Spleen (tissue), 11 donors: ENCODE measurements at regions not wholly inside any gene's neighbourhood (a gene's known extent, or its start where the extent isn't known, plus 50 kb on each side); places are given as distances from the start of the nearest gene placed in this dataset.

Source experiments
- DNase-seq: peaks from one replicate; pipeline ENCODE4 v3.0.0-alpha.2; 2020
- H3K27ac ChIP-seq, 8 donors: fragments of 200-600 bp; sonication (generic) in 7 of 8; 1 replicate in 4 of 8; 2 replicates in 4 of 8; pipeline versions ENCODE4 v1.5.0 to v1.8.0; 2016 to 2021; ENCODE audit warnings: inconsistent platforms in 4 of 8, mild to moderate bottlenecking in 4 of 8, moderate library complexity in 1 of 8
- H3K27me3 ChIP-seq, 7 donors: fragments of 200-600 bp; sonication (generic) in 6 of 7; replicated peaks in 1 of 7; 1 replicate in 4 of 7; 2 replicates in 3 of 7; pipeline versions ENCODE4 v1.5.0 to v1.8.0; 2016 to 2021; ENCODE audit warnings: inconsistent platforms in 3 of 7, mild to moderate bottlenecking in 1 of 7
- H3K36me3 ChIP-seq, 6 donors: fragments of 200-600 bp; sonication (generic) in 5 of 6; 1 replicate in 4 of 6; 2 replicates in 2 of 6; pipeline versions ENCODE4 v1.5.0 to v1.8.0; 2016 to 2021; ENCODE audit warnings: inconsistent platforms in 2 of 6
- H3K4me1 ChIP-seq, 6 donors: fragments of 200-600 bp; sonication (generic) in 5 of 6; 1 replicate in 3 of 6; 2 replicates in 3 of 6; pipeline versions ENCODE4 v1.5.0 to v1.8.0; 2016 to 2021; ENCODE audit warnings: inconsistent platforms in 3 of 6
- H3K4me3 ChIP-seq, 8 donors: fragments of 200-600 bp; sonication (generic) in 7 of 8; 1 replicate in 4 of 8; 2 replicates in 4 of 8; pipeline versions ENCODE4 v1.5.0 to v1.8.0; 2016 to 2021; ENCODE audit warnings: inconsistent platforms in 4 of 8, mild to moderate bottlenecking in 4 of 8, moderate library complexity in 2 of 8
- H3K9me3 ChIP-seq, 8 donors: fragments of 200-600 bp; sonication (generic) in 7 of 8; 1 replicate in 4 of 8; 2 replicates in 4 of 8; pipeline versions ENCODE4 v1.5.0 to v1.8.0; 2016 to 2021; ENCODE audit warnings: inconsistent platforms in 4 of 8
- POLR2A ChIP-seq, 3 donors: fragments of 450-650 bp; IDR thresholded peaks; one replicate each; pipeline ENCODE4 v1.5.1; 2017; ENCODE audit warnings: antibody characterized with exemption in 3 of 3, mild to moderate bottlenecking in 1 of 3
- POLR2AphosphoS5 ChIP-seq, 3 donors: sonication (generic); formaldehyde crosslinking; IDR thresholded peaks; one replicate each; pipeline ENCODE4 v1.5.1; 2017; ENCODE audit warnings: antibody characterized with exemption in 3 of 3
- WGBS, 5 donors: extraction: QIAGEN DNeasy Blood & Tissue Kit in 3 of 5; methylation state at CpG; one replicate each; pipeline versions ENCODE4 v1.1.5 to v1.1.7; 2013 to 2018; 5-methylcytosine and 5-hydroxymethylcytosine counted together
- intact Hi-C: fragments of 100-400 bp; cut with DNase I; formaldehyde crosslinking; loops from one replicate; pipeline ENCODE4 v1.15.0; 2023; ENCODE audit warnings: low total_unique reads
- TF ChIP-seq, protein P1 (sequence below), 11 experiments: fragments of 200-600 bp in 7 of 11; fragments of 450-650 bp in 4 of 11; sonication (generic) in 4 of 11; IDR thresholded peaks in 8 of 11; conservative IDR thresholded peaks in 3 of 11; 1 replicate in 7 of 11; 2 replicates in 4 of 11; pipeline versions ENCODE4 v1.4.0 to v1.8.0; 2016 to 2021; ENCODE audit warnings: antibody characterized with exemption in 11 of 11, inconsistent platforms in 4 of 11, mild to moderate bottlenecking in 1 of 11
- donor health status: healthy with polysubstance abuse.
- donor health status: DM: no; HTN: no; CAD: no; lungs with moderate emphysema.
- donor health status: DM: no; HTN: no; CAD: no.
- donor health status: Bipolar disorder and iron deficiency.
- donor health status: healthy.
- donor health status: DM: no; HTN: no; CAD: no.
- donor health status: DM: yes; HTN: yes; CAD: no.

DNA sequence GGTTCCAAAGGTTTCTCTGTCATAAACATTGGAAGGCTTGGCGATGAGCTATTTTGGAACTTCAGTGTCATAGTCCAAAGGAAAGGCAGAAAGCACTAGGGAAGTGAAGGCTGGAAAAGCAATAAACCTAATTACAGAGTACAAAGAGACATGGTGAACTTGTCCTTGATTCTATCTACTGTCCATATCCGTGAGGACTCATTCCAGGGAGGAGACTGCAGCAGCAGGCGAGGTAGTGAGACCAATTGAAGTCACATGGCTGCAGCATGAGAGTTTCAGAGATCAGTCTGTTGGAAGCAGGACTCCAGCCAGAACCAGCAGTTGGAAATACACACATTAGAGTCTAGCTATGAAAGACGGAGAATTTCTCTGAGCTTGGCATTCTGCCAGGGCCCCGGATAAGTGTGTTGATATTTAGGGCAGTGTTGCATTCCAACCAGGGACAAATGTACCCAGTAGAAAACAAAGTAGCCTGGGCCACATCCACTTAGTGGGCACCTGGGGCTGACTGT, 54.1 kb upstream of the ARHGAP42 start:
- no peaks in the 10 kb centered on the region for H3K36me3 ChIP-seq
- TF ChIP-seq POLR2AphosphoS5 (IDR thresholded peaks at IDR 0.05) = peak in 1 of 3 donors; percentile 16
- TF ChIP-seq, protein P1, sequence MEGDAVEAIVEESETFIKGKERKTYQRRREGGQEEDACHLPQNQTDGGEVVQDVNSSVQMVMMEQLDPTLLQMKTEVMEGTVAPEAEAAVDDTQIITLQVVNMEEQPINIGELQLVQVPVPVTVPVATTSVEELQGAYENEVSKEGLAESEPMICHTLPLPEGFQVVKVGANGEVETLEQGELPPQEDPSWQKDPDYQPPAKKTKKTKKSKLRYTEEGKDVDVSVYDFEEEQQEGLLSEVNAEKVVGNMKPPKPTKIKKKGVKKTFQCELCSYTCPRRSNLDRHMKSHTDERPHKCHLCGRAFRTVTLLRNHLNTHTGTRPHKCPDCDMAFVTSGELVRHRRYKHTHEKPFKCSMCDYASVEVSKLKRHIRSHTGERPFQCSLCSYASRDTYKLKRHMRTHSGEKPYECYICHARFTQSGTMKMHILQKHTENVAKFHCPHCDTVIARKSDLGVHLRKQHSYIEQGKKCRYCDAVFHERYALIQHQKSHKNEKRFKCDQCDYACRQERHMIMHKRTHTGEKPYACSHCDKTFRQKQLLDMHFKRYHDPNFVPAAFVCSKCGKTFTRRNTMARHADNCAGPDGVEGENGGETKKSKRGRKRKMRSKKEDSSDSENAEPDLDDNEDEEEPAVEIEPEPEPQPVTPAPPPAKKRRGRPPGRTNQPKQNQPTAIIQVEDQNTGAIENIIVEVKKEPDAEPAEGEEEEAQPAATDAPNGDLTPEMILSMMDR (IDR thresholded peaks at IDR 0.05 in 8 of 11, conservative IDR thresholded peaks at IDR 0.05 in 3 of 11) = no peak
- 37 to 62% (median 55%) methylated on average over 5 of the region's 5 CpGs for WGBS, 5 donors
- H3K27ac ChIP-seq = peak overlapping the region in 7 of 8 donors; percentile 7 to 60 (median 52)
- no peak overlapping the region for H3K4me3 ChIP-seq
- no peak for DNase-seq
- intact Hi-C loops = no loop called here
- no peaks in the 10 kb centered on the region for H3K27me3 ChIP-seq
- H3K9me3 ChIP-seq = peaks cover 0 to 7% (median 0%) of the 10 kb centered on the region in 8 donors
- peaks cover 0 to 7% (median 0%) of the 10 kb centered on the region in 6 donors for H3K4me1 ChIP-seq

DNA sequence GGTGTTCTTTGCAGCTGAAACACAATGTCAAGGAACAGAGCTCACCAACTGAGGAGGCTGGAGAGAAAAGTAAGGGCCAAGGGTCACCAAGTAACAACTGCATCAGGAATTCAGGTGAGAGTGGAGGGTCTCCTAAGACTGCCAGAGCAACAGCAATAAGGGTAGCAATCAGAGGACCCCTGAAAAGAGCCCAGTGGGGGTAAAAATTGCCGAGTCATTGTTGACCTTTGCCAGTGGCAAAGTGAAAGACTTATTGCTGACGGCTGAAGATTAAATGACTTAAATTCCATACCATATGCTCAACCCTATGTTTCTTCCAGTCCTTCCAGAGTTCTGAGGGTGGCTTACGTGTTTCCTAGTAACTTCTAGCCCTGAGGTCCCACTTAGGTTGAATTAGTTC, 51.9 kb upstream of the ARHGAP42 start:
- no peaks in the 10 kb centered on the region for H3K36me3 ChIP-seq
- H3K27ac ChIP-seq = no peak overlapping the region
- H3K27me3 ChIP-seq = no peaks in the 10 kb centered on the region
- 65 to 78% (median 76%) methylated on average over 3 of the region's 3 CpGs for WGBS, 5 donors
- H3K4me3 ChIP-seq = no peak overlapping the region
- no peak for DNase-seq
- peaks cover 0 to 7% (median 0%) of the 10 kb centered on the region in 8 donors for H3K9me3 ChIP-seq
- intact Hi-C loops = no loop called here
- no peak for TF ChIP-seq POLR2AphosphoS5 (IDR thresholded peaks at IDR 0.05)
- no peak for TF ChIP-seq POLR2A (IDR thresholded peaks at IDR 0.05)
- peaks cover 0 to 7% (median 0%) of the 10 kb centered on the region in 6 donors for H3K4me1 ChIP-seq

GRCh38 chr11:100636536-100636935, 50.6 kb upstream of the ARHGAP42 start:
- Histone ChIP-seq H3K27me3 (no peaks in the 10 kb centered on the region), H3K4me1 (peaks cover 0 to 7% (median 0%) of the 10 kb centered on the region in 6 donors), H3K27ac (no peak overlapping the region), H3K36me3 (no peaks in the 10 kb centered on the region), H3K9me3 (peaks cover 0 to 7% (median 0%) of the 10 kb centered on the region in 8 donors), H3K4me3 (no peak overlapping the region)
- no peak for DNase-seq
- TF ChIP-seq POLR2A (IDR thresholded peaks at IDR 0.05) (no peak), POLR2AphosphoS5 (IDR thresholded peaks at IDR 0.05) (no peak)
- TF ChIP-seq, protein P1 (IDR thresholded peaks at IDR 0.05 in 8 of 11, conservative IDR thresholded peaks at IDR 0.05 in 3 of 11) = no peak
- WGBS, 5 donors = 86 to 94% (median 90%) methylated on average over 3 of the region's 3 CpGs
- intact Hi-C loops = no loop called here
